Neuronal stem cell (in vitro differentiated cells): ENCODE measurements at regions not wholly inside any gene's neighbourhood (a gene's known extent, or its start where the extent isn't known, plus 50 kb on each side); places are given as distances from the start of the nearest gene placed in this dataset.

ENCODE experiments used
- DNase-seq: peaks from one replicate; pipeline ENCODE4 v3.0.0-alpha.2; 2013; ENCODE audit warnings: low spot score
- H2AFZ ChIP-seq: one replicate; pipeline ENCODE4 v1.6.1; 2013; ENCODE audit warnings: mild to moderate bottlenecking, low read length, inconsistent platforms
- H2AK5ac ChIP-seq: 2 replicates; pipeline ENCODE4 v1.6.1; 2013; ENCODE audit warnings: low read depth, mild to moderate bottlenecking, inconsistent platforms, low read length, moderate library complexity, mixed read lengths
- H2BK120ac ChIP-seq: 2 replicates; pipeline ENCODE4 v1.6.1; 2013; ENCODE audit warnings: low read depth, mild to moderate bottlenecking, inconsistent platforms, low read length, moderate library complexity, mixed read lengths
- H2BK12ac ChIP-seq: one replicate; pipeline ENCODE4 v1.6.1; 2013; ENCODE audit warnings: low read length, inconsistent platforms
- H2BK15ac ChIP-seq: 2 replicates; pipeline ENCODE4 v1.6.1; 2013; ENCODE audit warnings: mild to moderate bottlenecking, low read length, inconsistent platforms, mixed read lengths
- H2BK5ac ChIP-seq: one replicate; pipeline ENCODE4 v1.6.1; 2013; ENCODE audit warnings: inconsistent platforms, mild to moderate bottlenecking, low read length, moderate library complexity
- H3K14ac ChIP-seq: one replicate; pipeline ENCODE4 v1.6.1; 2013; ENCODE audit warnings: low read length, inconsistent platforms
- H3K18ac ChIP-seq: 2 replicates; pipeline ENCODE4 v1.6.1; 2013; ENCODE audit warnings: low read length, inconsistent platforms
- H3K23ac ChIP-seq: 2 replicates; pipeline ENCODE4 v1.6.1; 2013; ENCODE audit warnings: low read depth, mild to moderate bottlenecking, mixed read lengths, low read length, inconsistent platforms; ENCODE audit not compliant: poor library complexity
- H3K27ac ChIP-seq: replicated peaks from 3 replicates; pipeline ENCODE4 v1.5.1; 2013; ENCODE audit warnings: low read length, inconsistent platforms
- H3K27me3 ChIP-seq, 3 experiments: 2 replicates each; pipeline ENCODE4 v1.6.1; 2013; ENCODE audit warnings: low read length in 3 of 3, mild to moderate bottlenecking in 2 of 3, inconsistent platforms in 1 of 3, low read depth in 1 of 3, mixed read lengths in 1 of 3, moderate library complexity in 1 of 3; ENCODE audit not compliant: control insufficient read depth in 3 of 3, insufficient read depth in 3 of 3
- H3K36me3 ChIP-seq, 2 donors: replicated peaks in 1 of 2; 2 replicates each; pipeline ENCODE4 v1.6.1; 2013; ENCODE audit warnings: low read length in 2 of 2; ENCODE audit not compliant: control insufficient read depth in 2 of 2, insufficient read depth in 2 of 2
- H3K4ac ChIP-seq: 2 replicates; pipeline ENCODE4 v1.6.1; 2013; ENCODE audit warnings: inconsistent platforms, mild to moderate bottlenecking, low read length, moderate library complexity
- H3K4me1 ChIP-seq, 2 donors: 1 replicate in 1 of 2; 2 replicates in 1 of 2; pipeline ENCODE4 v1.6.1; 2013; ENCODE audit warnings: low read length in 2 of 2, low read depth in 1 of 2; ENCODE audit not compliant: control insufficient read depth in 2 of 2, insufficient read depth in 1 of 2
- H3K4me2 ChIP-seq: one replicate; pipeline ENCODE4 v1.6.1; 2013; ENCODE audit warnings: mild to moderate bottlenecking, low read length, inconsistent platforms; ENCODE audit not compliant: insufficient read depth, poor library complexity, severe bottlenecking
- H3K4me3 ChIP-seq, 2 donors: 2 replicates each; pipeline ENCODE4 v1.5.1; 2013; ENCODE audit warnings: low read length in 2 of 2, mild to moderate bottlenecking in 2 of 2, inconsistent platforms in 1 of 2, moderate library complexity in 1 of 2
- H3K79me1 ChIP-seq: one replicate; pipeline ENCODE4 v1.6.1; 2013; ENCODE audit warnings: low read depth, mild to moderate bottlenecking, inconsistent platforms, low read length, moderate library complexity
- H3K9ac ChIP-seq: one replicate; pipeline ENCODE4 v1.6.1; 2013; ENCODE audit warnings: mild to moderate bottlenecking, low read depth, low read length, inconsistent platforms; ENCODE audit not compliant: poor library complexity
- H3K9me3 ChIP-seq, 2 donors: replicated peaks in 1 of 2; 2 replicates each; pipeline versions ENCODE3 to v1.6.1; 2013; ENCODE audit warnings: low read length in 2 of 2, mild to moderate bottlenecking in 2 of 2, inconsistent platforms in 1 of 2, low read depth in 1 of 2, mixed read lengths in 1 of 2, moderate library complexity in 1 of 2; ENCODE audit not compliant: control insufficient read depth in 2 of 2, insufficient read depth in 1 of 2
- H4K8ac ChIP-seq: one replicate; pipeline ENCODE4 v1.6.1; 2013; ENCODE audit warnings: low read depth, mild to moderate bottlenecking, inconsistent platforms, low read length, moderate library complexity
- H4K91ac ChIP-seq: one replicate; pipeline ENCODE4 v1.6.1; 2013; ENCODE audit warnings: low read length, low read depth, mild to moderate bottlenecking, inconsistent platforms; ENCODE audit not compliant: poor library complexity
- WGBS, 2 donors: extraction: QIAGEN DNeasy Blood & Tissue Kit; methylation state at CpG; one replicate each; pipeline ENCODE4 v1.1.7; 2013; ENCODE audit warnings: missing lambda C conversion rate in 2 of 2, mixed read lengths in 1 of 2; ENCODE audit not compliant: insufficient read length in 2 of 2, insufficient replicate concordance in 1 of 2; ENCODE audit errors: extremely low coverage in 2 of 2; 5-methylcytosine and 5-hydroxymethylcytosine counted together

GRCh38 chr4:164011791-164012190 is 517.3 kb downstream of the TMA16 start:
- no peak overlapping the region for H3K23ac ChIP-seq
- H3K36me3 ChIP-seq, result no peaks in the 10 kb centered on the region
- no peak overlapping the region for H3K9ac ChIP-seq
- no peak overlapping the region for H3K18ac ChIP-seq
- no peak overlapping the region for H3K4me2 ChIP-seq
- H3K4me1 ChIP-seq, result no peaks in the 10 kb centered on the region
- no peaks in the 10 kb centered on the region for H3K79me1 ChIP-seq
- peak overlapping the region; percentile 44 for H2BK12ac ChIP-seq
- H3K4ac ChIP-seq, result no peak overlapping the region
- no peak overlapping the region for H3K4me3 ChIP-seq
- H3K14ac ChIP-seq, result no peak overlapping the region
- H2BK5ac ChIP-seq, result no peak overlapping the region
- H4K8ac ChIP-seq, result no peak overlapping the region
- H2AK5ac ChIP-seq, result no peak overlapping the region
- DNase-seq, result no peak
- no peak overlapping the region for H3K27ac ChIP-seq
- no peaks in the 10 kb centered on the region for H3K9me3 ChIP-seq
- no peak overlapping the region for H2AFZ ChIP-seq
- no peak overlapping the region for H2BK15ac ChIP-seq
- WGBS, 2 donors, result no CpG with 5 or more reads among the region's 4 CpGs
- H3K27me3 ChIP-seq, result no peaks in the 10 kb centered on the region
- peak overlapping the region; percentile 33 for H4K91ac ChIP-seq
- H2BK120ac ChIP-seq, result no peak overlapping the region

- WGBS, 2 donors, result no CpG with 5 or more reads among the region's 3 CpGs
- H3K27ac ChIP-seq, result no peak overlapping the region
- no peak overlapping the region for H3K9ac ChIP-seq
- H3K18ac ChIP-seq, result no peak overlapping the region
- no peak overlapping the region for H3K23ac ChIP-seq
- DNase-seq, result peak; percentile 56
- H3K4me2 ChIP-seq, result no peak overlapping the region
- no peak overlapping the region for H3K4ac ChIP-seq
- H2AFZ ChIP-seq, result no peak overlapping the region
- no peak overlapping the region for H3K4me3 ChIP-seq
- H3K36me3 ChIP-seq, result no peaks in the 10 kb centered on the region
- H3K79me1 ChIP-seq, result no peaks in the 10 kb centered on the region
- H3K9me3 ChIP-seq, result no peaks in the 10 kb centered on the region
- H2BK15ac ChIP-seq, result no peak overlapping the region
- no peaks in the 10 kb centered on the region for H3K27me3 ChIP-seq
- no peak overlapping the region for H2BK12ac ChIP-seq
- no peak overlapping the region for H3K14ac ChIP-seq
- no peak overlapping the region for H2AK5ac ChIP-seq
- no peak overlapping the region for H2BK5ac ChIP-seq
- no peak overlapping the region for H4K91ac ChIP-seq
- H4K8ac ChIP-seq, result no peak overlapping the region
- H2BK120ac ChIP-seq, result no peak overlapping the region
- no peaks in the 10 kb centered on the region for H3K4me1 ChIP-seq
Measured at GRCh38 chr4:164012396-164013027, 518.0 kb downstream of the TMA16 start.

GRCh38 chr4:164021947-164022346 is 527.5 kb downstream of the TMA16 start:
- Histone ChIP-seq H3K9me3 (peaks cover 0 to 5% of the 10 kb centered on the region in 2 donors), H3K36me3 (peaks cover 0 to 2% of the 10 kb centered on the region in 2 donors)

GRCh38 chr4:164023214-164023613 is 528.7 kb downstream of the TMA16 start:
- H2AFZ ChIP-seq, result no peak overlapping the region
- no peak overlapping the region for H2BK12ac ChIP-seq
- no peaks in the 10 kb centered on the region for H3K27me3 ChIP-seq
- H4K8ac ChIP-seq, result peak overlapping the region; percentile 72
- no peak overlapping the region for H2BK120ac ChIP-seq
- H3K4me2 ChIP-seq, result no peak overlapping the region
- H3K36me3 ChIP-seq, result peaks cover 0 to 2% of the 10 kb centered on the region in 2 donors
- DNase-seq, result no peak
- no peak overlapping the region for H3K14ac ChIP-seq
- H3K23ac ChIP-seq, result no peak overlapping the region
- H3K27ac ChIP-seq, result no peak overlapping the region
- H2AK5ac ChIP-seq, result no peak overlapping the region
- H3K9me3 ChIP-seq, result peaks cover 0 to 5% of the 10 kb centered on the region in 2 donors
- H3K4me3 ChIP-seq, result no peak overlapping the region
- H3K4ac ChIP-seq, result no peak overlapping the region
- H4K91ac ChIP-seq, result no peak overlapping the region
- no peaks in the 10 kb centered on the region for H3K4me1 ChIP-seq
- peaks cover 3% of the 10 kb centered on the region for H3K79me1 ChIP-seq
- H2BK5ac ChIP-seq, result no peak overlapping the region
- no peak overlapping the region for H2BK15ac ChIP-seq
- no peak overlapping the region for H3K9ac ChIP-seq
- peak overlapping the region; percentile 48 for H3K18ac ChIP-seq

More at GRCh38 chr4:164021947-164022346, 527.5 kb downstream of the TMA16 start:
- Histone ChIP-seq H2AFZ (no peak overlapping the region), H2BK120ac (no peak overlapping the region), H3K23ac (no peak overlapping the region), H3K4me1 (no peaks in the 10 kb centered on the region), H2BK5ac (no peak overlapping the region), H3K4ac (no peak overlapping the region), H3K27me3 (no peaks in the 10 kb centered on the region), H4K8ac (no peak overlapping the region), H4K91ac (no peak overlapping the region), H3K9ac (no peak overlapping the region), H3K14ac (no peak overlapping the region), H3K4me2 (no peak overlapping the region), H3K27ac (no peak overlapping the region), H2AK5ac (no peak overlapping the region), H3K18ac (no peak overlapping the region), H2BK12ac (no peak overlapping the region), H3K4me3 (no peak overlapping the region), H3K79me1 (peaks cover 3% of the 10 kb centered on the region), H2BK15ac (no peak overlapping the region)
- no peak for DNase-seq
